H1 (cell line): ENCODE measurements at regions not wholly inside any gene's neighbourhood (a gene's known extent, or its start where the extent isn't known, plus 50 kb on each side); places are given as distances from the start of the nearest gene placed in this dataset.

Experiments
- CTCF ChIP-seq, 3 experiments: IDR thresholded peaks; 1 replicate in 2 of 3; 2 replicates in 1 of 3; pipeline versions ENCODE4 v1.5.1 to v1.6.1; 2011; ENCODE audit warnings: low read length in 3 of 3, mild to moderate bottlenecking in 3 of 3, inconsistent platforms in 2 of 3, low read depth in 1 of 3, moderate library complexity in 1 of 3; ENCODE audit not compliant: insufficient read depth in 1 of 3; ENCODE audit errors: control extremely low read depth in 1 of 3
- EZH2 ChIP-seq: fragments of 200-600 bp; sonication (generic); IDR thresholded peaks from 2 replicates; pipeline ENCODE4 v1.7.1; 2012; ENCODE audit warnings: low read depth, mild to moderate bottlenecking, moderate library complexity, low read length, inconsistent platforms; ENCODE audit not compliant: severe bottlenecking
- HDAC2 ChIP-seq, 2 experiments: fragments of 300-600 bp in 1 of 2; sonication (generic) in 1 of 2; IDR thresholded peaks; 2 replicates each; pipeline ENCODE4 v1.6.1; 2011 to 2012; ENCODE audit warnings: low read depth in 2 of 2, low read length in 2 of 2, mild to moderate bottlenecking in 2 of 2, moderate library complexity in 2 of 2, borderline replicate concordance in 1 of 2, inconsistent platforms in 1 of 2
- NANOG ChIP-seq: IDR thresholded peaks from 2 replicates; pipeline ENCODE4 v1.6.1; 2011; ENCODE audit warnings: low read length, low read depth, mild to moderate bottlenecking, inconsistent platforms; ENCODE audit not compliant: insufficient read depth, poor library complexity, severe bottlenecking
- NRF1 ChIP-seq: IDR thresholded peaks from 2 replicates; pipeline ENCODE4 v1.6.1; 2011; ENCODE audit warnings: mild to moderate bottlenecking, low read depth, low read length, improper control_type of control experiment
- POLR2A ChIP-seq, 2 experiments: IDR thresholded peaks; 1 replicate in 1 of 2; 2 replicates in 1 of 2; pipeline ENCODE4 v1.6.1; 2011; ENCODE audit warnings: low read depth in 2 of 2, low read length in 2 of 2, mild to moderate bottlenecking in 2 of 2; ENCODE audit errors: control extremely low read depth in 1 of 2
- POLR2AphosphoS5 ChIP-seq: IDR thresholded peaks from 2 replicates; pipeline ENCODE4 v1.6.1; 2011; ENCODE audit warnings: low read depth, low read length
- RBBP5 ChIP-seq: IDR thresholded peaks from 2 replicates; pipeline ENCODE4 v1.7.1; 2012; ENCODE audit warnings: low read depth, mild to moderate bottlenecking, inconsistent platforms, low read length, moderate library complexity, borderline replicate concordance
- SAP30 ChIP-seq: fragments of 300-600 bp; sonication (generic); IDR thresholded peaks from 2 replicates; pipeline ENCODE4 v1.7.1; 2012; ENCODE audit warnings: low read length, moderate library complexity, mild to moderate bottlenecking, inconsistent platforms; ENCODE audit not compliant: insufficient read depth, insufficient replicate concordance
- SUZ12 ChIP-seq: fragments of 200-600 bp; sonication (generic); IDR thresholded peaks from 2 replicates; pipeline ENCODE4 v1.6.1; 2012; ENCODE audit warnings: mild to moderate bottlenecking, inconsistent platforms, low read length, moderate library complexity, mixed read lengths
- TAF1 ChIP-seq: IDR thresholded peaks from 2 replicates; pipeline ENCODE4 v1.6.1; 2011; ENCODE audit warnings: mild to moderate bottlenecking, low read depth, low read length
- USF2 ChIP-seq: IDR thresholded peaks from 2 replicates; pipeline ENCODE4 v1.6.1; 2011; ENCODE audit warnings: low read length, improper control_type of control experiment

GRCh38 chr16:79707876-79708275 is 107.3 kb upstream of the MAF start:
- TF ChIP-seq TAF1, result no peak
- TF ChIP-seq CTCF (IDR thresholded peaks at IDR 0.05; ENCODE audit: control extremely low read depth in 1 of 3, insufficient read depth in 1 of 3, low read depth in 1 of 3, low read length in 3 of 3), result no peak
- TF ChIP-seq SAP30, result no peak
- no peak for TF ChIP-seq POLR2AphosphoS5
- no peak for TF ChIP-seq NRF1
- TF ChIP-seq SUZ12, result no peak
- no peak for TF ChIP-seq NANOG
- TF ChIP-seq RBBP5, result no peak
- no peak for TF ChIP-seq HDAC2 (IDR thresholded peaks at IDR 0.05; ENCODE audit: borderline replicate concordance in 1 of 2, low read depth in 2 of 2, low read length in 2 of 2)
- TF ChIP-seq USF2, result no peak
- no peak for TF ChIP-seq EZH2
- no peak for TF ChIP-seq POLR2A (IDR thresholded peaks at IDR 0.05; ENCODE audit: control extremely low read depth in 1 of 2, low read depth in 2 of 2, low read length in 2 of 2)
